ENCODE measurements at regions not wholly inside any gene's neighbourhood (a gene's known extent, or its start where the extent isn't known, plus 50 kb on each side); places are given as distances from the start of the nearest gene placed in this dataset.

- TF ChIP-seq POLR2A (IDR thresholded peaks at IDR 0.05): no peak
- no peak for TF ChIP-seq EP300 (IDR thresholded peaks at IDR 0.05; ENCODE audit: low read depth)
- TF ChIP-seq POLR2AphosphoS5 (IDR thresholded peaks at IDR 0.05): no peak
- TF ChIP-seq CTCF (IDR thresholded peaks at IDR 0.05): no peak
- no peak overlapping the region for H3K4me3 ChIP-seq
- H3K9me3 ChIP-seq: no peaks in the 10 kb centered on the region
- no peak overlapping the region for H3K27ac ChIP-seq
- intact Hi-C loops (cut with DNase I; ENCODE audit: low total_unique reads) (no loop called here), in situ Hi-C loops (cut with MboI; ENCODE audit: low pct_ligation_motif_present in 1 of 4, low pct_unique_long_range_greater_than_20kb in 1 of 4, low sequenced_read_pairs in 3 of 4) (no loop called here)
- no peaks in the 10 kb centered on the region for H3K27me3 ChIP-seq
- peaks cover 4 to 28% (median 17%) of the 10 kb centered on the region in 4 donors for H3K4me1 ChIP-seq
- no peaks in the 10 kb centered on the region for H3K36me3 ChIP-seq
- WGBS, 2 donors (ENCODE audit: low coverage in 1 of 2): 83 to 84% methylated on average over 6 to 9 of the region's 9 CpGs
- no peak for DNase-seq
Measured at GRCh38 chr1:234879147-234880080, 249.2 kb downstream of the TOMM20 start.

GRCh38 chr1:234878288-234878687 lies 250.3 kb downstream of the TOMM20 start:
- DNase-seq: no peak
- H3K27me3 ChIP-seq: no peaks in the 10 kb centered on the region
- 85 to 90% methylated on average over 2 to 12 of the region's 12 CpGs for WGBS, 2 donors (ENCODE audit: low coverage in 1 of 2)
- TF ChIP-seq POLR2AphosphoS5 (IDR thresholded peaks at IDR 0.05) (no peak), POLR2A (IDR thresholded peaks at IDR 0.05) (no peak), EP300 (IDR thresholded peaks at IDR 0.05; ENCODE audit: low read depth) (no peak), CTCF (IDR thresholded peaks at IDR 0.05) (no peak)
- H3K27ac ChIP-seq: no peak overlapping the region
- intact Hi-C loops (cut with DNase I; ENCODE audit: low total_unique reads) (no loop called here), in situ Hi-C loops (cut with MboI; ENCODE audit: low pct_ligation_motif_present in 1 of 4, low pct_unique_long_range_greater_than_20kb in 1 of 4, low sequenced_read_pairs in 3 of 4) (no loop called here)
- no peaks in the 10 kb centered on the region for H3K36me3 ChIP-seq
- peaks cover 4 to 30% (median 18%) of the 10 kb centered on the region in 4 donors for H3K4me1 ChIP-seq
- H3K4me3 ChIP-seq: no peak overlapping the region
- no peaks in the 10 kb centered on the region for H3K9me3 ChIP-seq

GRCh38 chr1:234877761-234878160 lies 250.9 kb downstream of the TOMM20 start:
- 92 to 100% methylated on average over 1 to 7 of the region's 7 CpGs for whole genome bisulfite sequencing, 2 donors (ENCODE audit: low coverage in 1 of 2)
- TF ChIP-seq CTCF (IDR thresholded peaks at IDR 0.05) (no peak), EP300 (IDR thresholded peaks at IDR 0.05; ENCODE audit: low read depth) (no peak), POLR2AphosphoS5 (IDR thresholded peaks at IDR 0.05) (no peak), POLR2A (IDR thresholded peaks at IDR 0.05) (no peak)
- no peaks in the 10 kb centered on the region for H3K36me3 ChIP-seq
- no peaks in the 10 kb centered on the region for H3K27me3 ChIP-seq
- no peak overlapping the region for H3K4me3 ChIP-seq
- H3K27ac ChIP-seq: no peak overlapping the region
- no peaks in the 10 kb centered on the region for H3K9me3 ChIP-seq
- peaks cover 4 to 33% (median 19%) of the 10 kb centered on the region in 4 donors for H3K4me1 ChIP-seq
- in situ Hi-C loops (cut with MboI; ENCODE audit: low pct_ligation_motif_present in 1 of 4, low pct_unique_long_range_greater_than_20kb in 1 of 4, low sequenced_read_pairs in 3 of 4): no loop called here
- no peak for DNase-seq
- intact Hi-C loops (cut with DNase I; ENCODE audit: low total_unique reads): no loop called here

- Histone ChIP-seq H3K4me1 (peaks cover 4 to 33% (median 19%) of the 10 kb centered on the region in 4 donors), H3K36me3 (no peaks in the 10 kb centered on the region), H3K4me3 (no peak overlapping the region), H3K9me3 (no peaks in the 10 kb centered on the region), H3K27ac (peak overlapping the region; percentile 56 to 67 (median 61)), H3K27me3 (no peaks in the 10 kb centered on the region)
- TF ChIP-seq EP300 (IDR thresholded peaks at IDR 0.05; ENCODE audit: low read depth) (no peak), POLR2A (IDR thresholded peaks at IDR 0.05) (no peak), POLR2AphosphoS5 (IDR thresholded peaks at IDR 0.05) (no peak), CTCF (IDR thresholded peaks at IDR 0.05) (no peak)
- intact Hi-C loops (cut with DNase I; ENCODE audit: low total_unique reads) (no loop called here), in situ Hi-C loops (cut with MboI; ENCODE audit: low pct_ligation_motif_present in 1 of 4, low pct_unique_long_range_greater_than_20kb in 1 of 4, low sequenced_read_pairs in 3 of 4) (no loop called here)
- WGBS, 2 donors (ENCODE audit: low coverage in 1 of 2): 72 to 73% methylated on average over 2 to 15 of the region's 15 CpGs
- peak; percentile 56 for DNase-seq
Measured at GRCh38 chr1:234875953-234876855, 252.4 kb downstream of the TOMM20 start.

Data from transverse colon (tissue), 4 donors.